GM12892 (cell line): ENCODE measurements at regions not wholly inside any gene's neighbourhood (a gene's known extent, or its start where the extent isn't known, plus 50 kb on each side); places are given as distances from the start of the nearest gene placed in this dataset.

Source experiments
- POLR2A ChIP-seq: IDR thresholded peaks from 2 replicates; pipeline ENCODE4 v1.6.1; 2011; ENCODE audit warnings: low read depth, low read length, control low read depth
- POLR2AphosphoS5 ChIP-seq: IDR thresholded peaks from 2 replicates; pipeline ENCODE4 v1.6.1; 2011; ENCODE audit warnings: low read depth, low read length, control low read depth
- TAF1 ChIP-seq: IDR thresholded peaks from 2 replicates; pipeline ENCODE4 v1.6.1; 2011; ENCODE audit warnings: low read depth, mild to moderate bottlenecking, control low read depth, low read length, borderline replicate concordance

- no peak for TF ChIP-seq POLR2AphosphoS5
- no peak for TF ChIP-seq POLR2A
- no peak for TF ChIP-seq TAF1
Measured at GRCh38 chr2:239538357-239539052, 137.7 kb upstream of the HDAC4 start.
